HG02938 (cell line): ENCODE measurements at regions not wholly inside any gene's neighbourhood (a gene's known extent, or its start where the extent isn't known, plus 50 kb on each side); places are given as distances from the start of the nearest gene placed in this dataset.
A peak's percentile ranks its signal among the peaks of the same experiment; 100 is the strongest.
"Not testable (repeated sequence)": the region's sequence is repeated elsewhere in the genome, so short reads cannot be mapped to it uniquely, and the experiment has no call there.

Source experiments
- ATAC-seq: cut with Tn5 transposase; IDR thresholded peaks from one replicate; pipeline ENCODE4 v1.9.1; 2021; ENCODE audit warnings: mild to moderate bottlenecking, moderate library complexity; ENCODE audit not compliant: unreplicated experiment

DNA sequence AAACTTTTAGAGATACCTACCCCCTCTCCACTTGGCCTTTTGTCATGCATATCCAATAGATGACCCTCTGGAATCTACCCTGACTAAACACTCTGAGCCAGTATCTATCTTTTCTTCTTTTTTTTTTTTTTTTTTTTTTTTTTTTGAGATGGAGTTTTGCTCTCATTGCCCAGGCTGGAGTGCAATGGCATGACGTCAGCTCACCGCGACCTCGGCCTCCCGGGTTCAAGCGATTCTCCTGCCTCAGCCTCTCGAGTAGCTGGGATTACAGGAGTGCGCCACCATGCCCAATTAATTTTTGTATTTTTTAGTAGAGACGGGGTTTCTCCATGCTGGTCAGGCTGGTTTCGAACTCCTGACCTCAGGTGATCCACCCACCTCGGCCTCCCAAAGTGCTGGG lies 50.8 kb upstream of the GRIN2B start:
- not testable (repeated sequence) for ATAC-seq

DNA sequence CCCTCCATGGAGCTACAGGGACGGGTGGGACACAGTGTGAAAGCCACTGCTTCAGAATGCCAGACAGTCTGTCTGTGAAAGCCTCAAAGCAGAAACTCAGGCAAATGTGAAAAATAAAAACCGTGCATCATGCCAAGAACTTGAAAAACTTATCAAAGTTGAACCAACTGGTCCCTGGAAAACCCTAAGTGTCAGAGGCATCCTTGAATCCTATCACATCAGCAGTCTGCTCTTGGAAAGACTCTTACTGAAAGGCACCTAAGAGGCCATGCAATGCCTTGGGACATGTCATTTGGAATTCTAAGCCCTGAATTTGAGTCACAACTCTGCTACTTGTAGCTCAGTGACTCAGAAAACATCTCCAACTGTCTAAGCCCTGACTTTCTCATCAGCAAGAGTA lies 62.4 kb upstream of the GRIN2B start:
- ATAC-seq, result no peak

DNA sequence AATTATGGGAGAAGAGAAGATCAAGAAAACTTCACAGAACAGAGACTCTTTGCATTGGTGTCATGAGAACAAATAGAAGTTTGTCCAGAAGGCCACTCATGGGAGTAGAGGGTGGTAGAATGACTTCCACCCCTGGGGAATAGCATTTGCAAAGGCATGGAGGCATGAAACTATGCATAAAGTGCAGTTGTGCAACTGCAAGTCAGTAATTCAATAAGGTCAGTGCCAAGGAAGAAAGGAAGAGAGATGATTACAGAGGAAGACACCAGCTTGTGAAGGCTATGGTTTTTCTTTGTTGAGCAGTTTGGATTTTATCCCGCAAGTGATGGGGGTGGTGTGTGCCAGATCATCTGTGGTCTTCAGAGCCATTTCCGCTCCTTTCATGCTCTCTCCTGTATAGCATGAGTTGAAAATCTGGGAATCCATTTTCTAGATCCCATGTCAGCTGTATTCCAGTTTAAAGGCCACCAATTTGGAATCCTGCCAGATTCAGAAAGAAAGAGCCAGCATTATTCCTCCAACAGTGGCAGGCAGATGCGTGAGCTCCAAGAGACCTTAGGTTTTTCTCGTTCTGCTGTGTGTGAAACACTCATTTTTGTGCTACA lies 67.6 kb upstream of the GRIN2B start:
- ATAC-seq, result no peak

DNA sequence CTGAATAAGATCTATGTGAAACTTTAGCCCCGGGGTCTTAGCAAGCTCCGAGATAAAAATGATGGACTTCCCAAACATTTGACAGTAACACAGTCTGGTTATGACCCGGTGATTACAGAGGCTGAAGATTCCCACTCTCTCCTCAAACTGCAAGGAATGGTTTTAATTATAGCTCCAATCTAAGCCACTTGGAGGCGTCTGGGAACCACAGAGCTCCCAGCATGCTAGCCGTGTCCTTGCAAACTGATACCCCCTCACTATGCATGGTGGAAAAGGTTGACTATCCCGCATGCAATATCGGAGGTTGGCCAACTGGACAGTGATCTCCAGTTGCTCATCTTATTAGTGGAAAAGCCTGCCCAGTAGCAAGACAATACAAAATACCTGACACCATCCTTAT lies 76.5 kb upstream of the GRIN2B start:
- ATAC-seq, result no peak

DNA sequence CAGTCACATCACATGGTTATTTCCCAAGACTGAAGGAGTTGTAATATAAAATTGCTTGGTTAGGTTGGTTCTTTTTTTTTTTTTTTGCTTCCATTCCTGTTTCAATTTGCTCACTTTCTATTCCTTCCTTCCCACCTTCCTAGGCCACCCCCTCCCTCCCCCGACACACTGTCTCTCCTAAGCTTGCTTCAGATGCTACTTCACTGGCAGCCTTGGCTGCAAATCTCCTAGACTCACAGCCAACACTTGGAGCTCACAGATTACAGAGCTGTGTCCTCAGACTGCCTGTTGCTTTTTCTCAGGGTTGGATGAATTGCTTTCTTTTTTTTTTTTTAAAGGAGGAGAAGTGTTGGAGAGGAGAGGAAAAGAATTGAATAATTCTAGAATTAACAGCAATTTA lies 77.3 kb upstream of the GRIN2B start:
- ATAC-seq, result no peak

DNA sequence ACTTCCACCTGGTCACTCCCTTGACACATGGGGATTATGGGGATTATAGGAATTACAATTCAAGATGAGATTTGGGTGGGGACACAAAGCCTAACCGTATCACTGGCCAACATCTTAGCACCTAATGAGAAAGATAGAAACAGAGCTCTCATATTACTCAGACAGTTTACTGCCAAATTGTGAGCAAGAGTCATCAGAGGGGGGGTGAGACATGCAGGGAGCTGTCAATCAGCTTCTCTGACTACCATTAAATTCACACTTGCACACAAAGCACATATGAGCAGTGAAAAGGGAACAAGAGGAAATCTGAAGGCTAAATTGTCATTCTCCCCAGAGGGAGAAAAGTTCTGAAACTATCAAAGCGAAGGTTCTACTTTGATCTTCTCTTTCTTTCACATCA lies 78.1 kb upstream of the GRIN2B start:
- ATAC-seq, result no peak

DNA sequence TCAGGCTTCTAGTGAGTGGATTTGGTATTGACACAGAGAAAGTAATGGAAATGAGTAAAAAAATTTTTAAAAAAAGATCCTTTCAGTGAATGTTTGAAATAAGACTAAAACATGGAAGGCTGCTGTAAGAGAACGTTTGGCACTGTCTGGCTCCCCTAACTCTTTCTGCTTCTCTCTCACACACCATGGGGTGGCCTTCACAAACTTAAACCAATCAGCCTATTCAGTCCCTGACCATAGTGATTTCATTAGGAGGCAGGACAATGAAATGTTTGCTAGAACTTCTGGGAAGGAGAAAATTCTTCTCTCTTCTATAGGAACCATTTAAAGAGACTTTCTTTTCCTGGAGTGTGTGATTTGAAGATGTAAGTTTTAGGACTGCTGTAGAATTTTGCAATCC lies 84.2 kb upstream of the GRIN2B start:
- ATAC-seq, result no peak

DNA sequence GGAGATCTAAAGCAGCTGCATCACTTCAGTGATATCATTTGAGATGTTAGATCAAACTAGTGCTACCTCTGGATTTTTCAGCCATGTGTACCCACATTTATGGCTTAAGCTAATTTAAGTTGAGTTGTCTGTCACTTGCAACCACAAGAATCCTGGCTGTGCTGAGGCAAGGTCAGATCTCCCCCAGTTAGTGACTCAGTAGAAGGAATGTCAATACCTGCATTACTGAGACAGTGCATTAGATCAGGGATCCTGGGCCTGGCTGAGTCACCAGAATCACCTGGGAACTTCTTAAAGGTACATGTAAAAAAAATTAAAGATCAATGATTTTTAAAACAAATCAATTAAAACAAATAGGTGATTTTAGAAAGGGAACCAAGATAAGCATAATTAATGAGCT lies 84.6 kb upstream of the GRIN2B start:
- no peak for ATAC-seq

DNA sequence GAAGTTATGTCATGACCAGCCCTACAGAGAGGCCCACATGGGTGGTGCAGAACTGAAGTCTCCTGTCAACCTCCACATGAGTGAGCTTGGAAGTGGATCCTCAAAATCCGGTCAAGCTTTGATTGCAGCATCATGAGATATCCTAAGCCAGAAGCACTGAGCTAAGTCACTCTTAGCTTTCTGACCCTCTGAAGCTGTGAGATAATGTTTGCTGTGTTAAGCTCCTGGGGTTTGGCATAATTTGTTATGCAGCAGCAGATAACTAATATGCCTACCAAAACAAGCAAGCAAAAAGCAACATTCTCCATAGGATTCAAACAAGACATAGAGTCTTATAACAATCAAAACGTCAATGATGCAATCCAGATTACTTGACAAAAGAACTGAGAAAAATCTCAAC lies 87.6 kb upstream of the GRIN2B start:
- ATAC-seq, result no peak

DNA sequence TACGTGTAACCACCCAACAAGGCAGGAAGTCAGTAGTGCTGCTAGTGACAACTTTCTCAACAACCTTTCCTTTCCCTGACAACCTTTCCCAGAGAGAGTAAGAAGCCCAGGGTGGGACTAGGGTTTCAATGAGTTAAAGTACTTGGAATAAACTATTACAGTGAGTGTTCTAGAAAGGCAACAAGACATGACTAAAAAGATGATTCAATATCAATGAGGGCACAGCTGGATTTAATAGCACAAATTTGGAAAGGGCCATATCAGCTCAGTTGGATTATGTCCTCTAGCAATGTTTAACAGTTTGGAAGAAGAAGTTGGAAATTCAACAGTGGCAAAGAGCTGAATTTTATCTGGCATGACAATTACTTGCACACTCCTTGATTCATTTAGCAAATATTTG lies 90.4 kb upstream of the GRIN2B start:
- no peak for ATAC-seq

DNA sequence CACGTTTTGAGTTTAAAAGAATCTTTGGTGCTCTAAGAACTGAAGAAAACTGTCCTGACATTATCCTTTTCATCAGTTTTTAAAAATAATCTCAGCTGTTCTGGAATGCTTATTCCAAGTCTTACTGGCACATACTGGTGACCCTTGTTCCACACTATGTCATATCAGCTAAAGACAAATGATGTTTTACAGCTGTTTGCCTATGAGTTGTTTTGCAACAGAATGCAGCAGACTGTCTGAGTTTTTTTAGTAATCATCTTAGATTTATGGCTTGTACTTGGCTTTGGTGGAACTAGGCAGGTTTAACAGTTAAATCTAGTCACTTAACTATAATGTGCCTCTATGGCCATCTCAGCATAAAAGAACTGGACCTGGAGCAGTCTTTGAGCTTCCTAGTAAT lies 91.6 kb upstream of the GRIN2B start:
- no peak for ATAC-seq

DNA sequence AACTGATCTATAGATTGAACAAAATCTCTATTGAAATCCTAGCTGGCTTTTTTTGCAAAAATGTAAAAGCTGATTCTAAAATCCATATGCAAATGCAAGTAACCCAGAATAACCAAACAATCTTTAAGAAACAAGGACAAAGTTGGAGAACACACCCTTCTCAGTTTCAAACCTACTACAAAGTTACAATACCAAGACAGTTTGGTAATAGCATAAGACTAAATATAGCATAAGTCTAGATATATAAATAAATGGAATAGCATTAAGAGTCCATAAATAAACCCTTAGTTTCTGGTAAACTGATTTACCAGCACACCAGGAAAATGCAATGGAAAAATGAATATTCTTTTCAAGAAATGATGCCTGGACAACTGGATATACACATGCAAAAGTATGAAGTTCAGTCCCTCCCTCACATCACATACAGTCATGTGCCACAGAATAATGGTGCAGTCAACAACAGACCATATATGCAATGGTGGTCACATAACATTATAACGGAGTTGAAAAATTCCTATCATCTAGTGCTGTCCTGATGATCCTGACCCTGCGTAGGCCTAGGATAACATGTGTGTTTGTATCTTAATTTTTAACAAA lies 94.5 kb upstream of the GRIN2B start:
- ATAC-seq, result no peak

DNA sequence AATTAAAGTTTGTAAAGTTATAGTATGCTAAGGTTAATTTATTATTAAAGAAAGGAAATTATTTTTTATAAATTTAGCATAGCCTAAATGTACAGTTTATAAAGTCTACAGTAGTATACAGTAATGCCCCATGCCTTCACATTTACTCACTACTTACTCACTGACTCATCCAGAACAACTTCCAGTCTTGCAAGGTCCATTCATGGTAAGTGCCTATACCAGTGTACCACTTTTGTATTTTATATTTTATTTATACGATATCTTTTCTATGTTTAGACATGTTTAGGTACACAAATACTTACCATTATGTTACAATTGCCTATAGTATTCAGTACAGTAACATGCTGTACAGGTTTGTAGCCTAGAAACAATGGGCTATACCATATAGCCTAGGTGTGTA lies 95.1 kb upstream of the GRIN2B start:
- ATAC-seq, result no peak

DNA sequence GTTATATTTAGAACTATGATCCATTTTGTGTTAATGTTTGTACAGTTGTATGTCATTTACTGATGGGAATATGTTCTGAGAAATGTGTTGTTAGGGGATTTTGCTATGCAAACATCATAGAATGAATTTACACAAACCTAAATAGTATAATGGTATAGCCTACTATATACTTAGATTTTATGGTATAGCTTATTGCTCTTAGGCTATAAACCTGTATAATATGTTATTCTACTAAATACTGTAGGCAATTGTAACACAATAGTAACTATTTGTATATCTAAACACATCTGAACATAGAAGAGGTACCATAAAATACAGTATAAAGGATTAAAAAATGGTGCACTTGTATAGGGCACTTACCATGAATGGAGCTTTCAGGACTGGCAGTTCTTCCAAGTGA lies 105.4 kb upstream of the GRIN2B start:
- no peak for ATAC-seq

DNA sequence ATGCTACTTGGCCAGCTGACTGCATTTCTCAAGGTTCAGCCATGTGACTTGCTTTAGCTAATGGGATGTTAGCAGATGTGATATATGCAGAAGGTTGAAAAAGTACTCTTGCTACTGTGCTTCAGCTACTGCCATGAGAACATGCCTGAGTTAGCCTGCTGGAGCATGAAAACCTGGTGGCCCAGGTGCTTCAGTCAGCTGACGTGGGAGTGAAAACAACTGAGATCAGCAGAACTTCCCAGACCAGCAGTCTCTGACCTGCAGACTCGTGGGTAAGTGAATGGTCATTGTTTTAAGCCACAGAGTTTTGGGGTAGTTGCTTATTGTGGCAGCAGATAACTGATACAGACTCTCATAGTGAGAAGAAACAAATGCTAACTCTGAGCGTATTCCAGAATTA lies 118.6 kb upstream of the GRIN2B start:
- no peak for ATAC-seq

DNA sequence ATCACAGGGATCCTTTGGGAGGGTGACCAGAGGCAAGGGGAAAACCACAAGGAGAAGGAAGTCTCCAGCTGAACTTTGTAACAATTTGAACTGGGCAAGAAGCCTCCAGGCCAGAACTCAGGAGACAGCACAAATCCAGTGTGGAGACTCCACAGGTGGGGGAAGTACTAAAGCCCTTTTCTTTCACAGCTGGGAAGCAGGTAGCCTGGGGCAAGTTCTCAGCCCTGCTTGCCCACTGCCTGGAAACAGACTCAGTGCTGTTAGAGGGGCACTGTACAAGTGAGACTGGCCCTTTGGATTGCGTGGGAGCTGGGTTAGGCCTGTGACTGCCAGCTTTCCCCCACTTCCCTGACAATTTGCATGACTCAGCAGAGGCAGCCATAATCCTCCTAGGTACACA lies 120.2 kb upstream of the GRIN2B start:
- ATAC-seq, result not testable (repeated sequence)

DNA sequence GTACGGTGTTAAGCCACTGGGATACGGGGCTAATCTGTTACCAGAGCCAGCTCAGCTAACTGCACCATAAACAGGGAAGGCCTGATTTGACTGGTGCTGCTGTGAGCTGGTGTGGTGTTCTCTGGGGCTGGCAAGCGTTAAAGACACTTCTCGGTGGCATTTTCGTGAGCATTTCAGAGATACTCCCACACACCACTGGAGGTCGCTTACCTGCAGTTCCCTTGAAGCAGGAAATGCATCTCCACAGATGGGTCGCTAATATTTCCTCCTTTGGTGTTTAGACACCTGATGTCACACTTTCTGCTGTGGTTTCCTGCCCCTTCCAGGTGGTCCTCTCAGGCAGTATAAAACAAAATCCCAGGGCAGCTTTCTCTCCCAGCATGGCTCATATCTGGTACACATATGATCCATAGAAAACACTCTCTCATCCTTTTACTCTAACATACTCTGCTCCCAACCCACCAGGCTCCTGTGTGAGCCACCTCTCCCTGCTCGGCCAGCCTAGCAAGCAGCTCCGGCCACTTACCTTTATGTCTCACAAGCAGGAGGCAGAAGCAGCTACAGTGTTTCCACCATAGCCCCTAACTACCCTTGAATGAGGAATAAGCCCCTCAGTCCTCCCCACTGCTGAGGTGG lies 129.9 kb upstream of the GRIN2B start:
- peak; percentile 96 for ATAC-seq

DNA sequence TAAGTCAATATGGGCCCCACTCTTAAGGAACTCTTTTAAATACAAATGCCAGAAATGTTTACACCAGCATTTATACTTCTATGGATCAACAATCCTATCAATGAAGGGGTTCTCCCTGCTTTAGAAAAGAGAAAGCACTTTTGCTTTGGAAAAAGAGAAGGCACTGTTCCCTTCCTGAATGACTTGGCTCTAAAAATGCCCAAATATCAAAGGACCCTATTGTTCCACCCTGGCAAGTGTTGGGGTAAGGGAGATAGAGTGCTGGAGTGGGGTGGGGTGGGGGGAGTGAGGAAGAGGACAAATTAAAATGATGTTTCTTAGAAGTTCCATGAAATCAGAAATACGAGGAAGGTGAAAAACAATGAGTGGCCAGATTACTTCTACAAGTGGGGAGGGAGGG lies 131.6 kb upstream of the GRIN2B start:
- ATAC-seq, result no peak

DNA sequence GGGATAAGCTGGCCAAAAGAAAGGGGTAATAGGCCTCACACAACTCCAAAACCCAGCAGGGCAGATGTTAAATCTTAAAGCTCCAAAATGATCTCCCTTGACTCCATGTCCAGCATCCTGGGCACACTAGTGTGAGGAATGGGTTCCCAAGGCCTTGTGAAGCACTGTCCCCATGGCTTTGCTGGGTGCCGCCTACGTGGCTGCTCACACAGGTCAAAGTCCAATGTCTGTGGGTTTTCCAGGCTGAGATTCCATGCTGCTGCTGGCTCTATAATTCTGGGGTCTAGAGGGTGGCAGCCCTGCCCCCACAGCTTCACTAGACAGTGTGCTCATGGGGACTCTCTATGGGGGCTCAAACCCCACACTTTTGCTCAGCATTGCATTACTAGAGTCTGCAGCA lies 145.3 kb upstream of the GRIN2B start:
- ATAC-seq, result no peak

DNA sequence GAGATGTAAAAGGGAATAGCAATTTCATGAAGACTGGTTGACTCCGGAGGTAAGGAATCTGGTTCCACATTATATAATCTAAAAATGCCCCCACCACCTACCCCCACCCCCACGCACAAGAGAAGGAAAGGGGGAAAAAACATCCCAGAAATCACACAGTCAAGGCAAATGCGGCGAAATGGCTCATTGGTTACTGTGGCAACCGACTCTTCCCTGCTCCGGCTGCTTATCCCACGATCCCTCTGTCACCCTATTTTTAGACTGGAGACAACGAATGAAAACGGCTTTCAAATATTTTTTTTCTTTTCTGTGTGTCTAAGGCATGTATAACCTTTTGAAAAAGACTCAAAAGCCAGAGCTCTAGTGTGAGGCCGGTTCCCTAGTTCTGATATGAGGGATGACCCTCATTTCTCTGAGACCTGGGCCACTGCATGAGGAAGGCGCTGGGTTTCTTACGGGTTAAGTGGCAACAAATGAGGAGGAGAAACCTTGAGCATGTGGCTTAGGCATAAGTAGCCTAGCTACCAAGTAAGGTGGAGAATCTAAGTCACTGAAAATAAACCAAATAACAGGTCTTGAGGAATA lies 148.3 kb upstream of the GRIN2B start:
- ATAC-seq, result no peak

DNA sequence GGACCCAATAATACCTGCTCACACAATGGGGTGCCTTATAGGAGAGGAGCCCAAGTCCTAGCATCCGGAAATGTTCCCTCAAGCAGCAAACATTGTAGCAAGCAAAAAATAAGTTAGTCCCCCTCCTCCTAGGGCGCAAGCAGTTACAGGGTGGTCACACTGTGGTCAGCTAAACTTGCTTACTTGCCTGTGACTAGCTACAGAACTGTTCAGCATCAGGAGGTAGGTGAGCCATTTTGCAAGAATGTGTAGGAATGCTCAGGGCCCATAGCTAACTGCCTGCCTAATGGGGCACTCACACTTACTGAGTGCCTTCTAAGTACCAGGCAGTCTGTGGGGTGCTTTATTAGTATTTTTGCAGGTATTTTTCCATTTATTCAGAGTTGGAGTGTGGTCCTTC lies 154.6 kb upstream of the GRIN2B start:
- no peak for ATAC-seq

DNA sequence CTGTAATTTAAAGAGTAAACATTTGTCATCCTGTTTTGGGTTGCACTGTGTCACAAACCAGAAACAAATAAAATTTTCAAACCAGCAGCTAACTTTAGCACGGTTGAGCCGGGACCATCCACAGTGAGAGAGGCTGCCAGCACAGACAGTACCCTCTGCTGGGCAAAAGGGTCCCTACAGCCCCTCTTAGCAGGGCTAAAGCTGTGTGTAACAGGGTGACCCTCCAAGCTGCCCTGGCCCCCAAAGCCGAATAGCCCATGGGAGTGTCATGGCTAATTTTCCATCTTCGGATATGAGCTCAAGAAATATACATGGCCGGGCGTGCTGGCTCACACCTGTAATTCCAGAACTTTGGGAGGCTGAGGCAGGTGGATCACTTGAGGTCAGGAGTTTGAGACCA lies 157.1 kb upstream of the GRIN2B start:
- no peak for ATAC-seq
